AG04449 (cell line): ENCODE measurements at regions not wholly inside any gene's neighbourhood (a gene's known extent, or its start where the extent isn't known, plus 50 kb on each side); places are given as distances from the start of the nearest gene placed in this dataset.
"Not testable (repeated sequence)": the region's sequence is repeated elsewhere in the genome, so short reads cannot be mapped to it uniquely, and the experiment has no call there.

Experiments
- CTCF ChIA-PET: fragments of 350-600 bp; formaldehyde crosslinking; extraction: SDS; loops from one replicate; lab custom pipeline; 2021; ENCODE audit warnings: antibody characterized with exemption; lab: Yijun Ruan, JAX
- POLR2A ChIA-PET: fragments of 400-600, 350-600 bp; formaldehyde crosslinking; extraction: SDS; loops from one replicate; lab custom pipeline; 2020; ENCODE audit warnings: antibody characterized with exemption, inconsistent platforms; lab: Yijun Ruan, JAX
- DNase-seq: peaks from one replicate; pipeline ENCODE4 v3.0.0-alpha.2; 2010; ENCODE audit warnings: low read depth, low spot score
- H3K4me3 ChIP-seq: 2 replicates; pipeline ENCODE4 v1.5.1; 2011; ENCODE audit warnings: low read depth, mild to moderate bottlenecking, control low read depth, low read length
- CTCF ChIP-seq: IDR thresholded peaks from one replicate; pipeline ENCODE4 v1.5.1; 2011; ENCODE audit warnings: mild to moderate bottlenecking, moderate library complexity, low read length, control low read depth, inconsistent platforms; ENCODE audit not compliant: insufficient read depth; ENCODE audit errors: missing control alignments

DNA sequence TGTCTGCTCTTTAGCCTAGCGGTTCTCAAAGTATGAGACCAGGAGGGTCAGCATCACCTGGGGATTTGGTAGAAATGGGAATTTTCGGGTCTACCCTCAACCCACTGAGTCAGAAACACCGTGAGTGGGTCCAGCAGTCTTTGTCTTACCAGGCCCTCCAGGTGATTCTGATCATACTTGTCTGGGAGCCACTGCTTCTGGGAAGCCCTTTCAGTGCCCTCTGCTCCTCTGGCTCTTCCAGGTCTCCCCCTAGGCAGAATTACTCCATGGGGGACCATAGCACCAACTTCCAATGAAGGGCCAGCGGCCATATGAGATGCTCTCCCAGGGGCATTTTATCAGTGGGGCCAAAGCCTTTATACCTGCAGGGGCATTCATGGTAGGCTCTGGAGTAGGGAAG, 81.0 kb upstream of the ETV3 start:
- no peak for DNase-seq
- H3K4me3 ChIP-seq, result no peak overlapping the region
- CTCF ChIA-PET, result no interaction called here
- TF ChIP-seq CTCF, result no peak
- POLR2A ChIA-PET, result no interaction called here

DNA sequence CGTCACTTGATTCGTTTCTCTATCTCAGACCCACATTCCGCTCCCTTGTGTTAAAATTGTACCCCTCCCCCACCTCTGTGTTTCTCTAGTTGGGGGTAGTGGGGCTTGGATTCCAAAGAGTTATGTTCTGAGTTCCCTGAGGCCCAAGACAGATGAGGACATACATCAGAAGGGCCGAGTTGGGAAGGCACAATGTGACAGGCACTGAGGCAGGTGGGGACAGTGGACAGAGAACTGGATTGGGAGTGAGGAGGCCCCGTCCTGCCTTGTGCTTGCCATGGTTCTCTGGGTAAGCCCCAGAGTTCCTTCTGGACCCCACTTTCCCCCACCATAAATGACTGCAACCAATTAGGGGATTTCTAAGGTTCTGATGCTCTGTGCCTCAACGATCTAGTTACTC, 80.5 kb upstream of the ETV3 start:
- H3K4me3 ChIP-seq, result no peak overlapping the region
- ChIA-PET POLR2A (no interaction called here), CTCF (no interaction called here)
- no peak for DNase-seq
- no peak for TF ChIP-seq CTCF

- DNase-seq, result no peak
- TF ChIP-seq CTCF, result no peak
- ChIA-PET POLR2A (no interaction called here), CTCF (no interaction called here)
- no peak overlapping the region for H3K4me3 ChIP-seq
Observed at GRCh38 chr1:157217486-157217885, 79.3 kb upstream of the ETV3 start.

- POLR2A ChIA-PET, result no interaction called here
Observed at GRCh38 chr1:157213836-157214235, 75.6 kb upstream of the ETV3 start.

GRCh38 chr1:157209514-157209913, 71.3 kb upstream of the ETV3 start:
- no peak for TF ChIP-seq CTCF
- no peak for DNase-seq
- H3K4me3 ChIP-seq, result no peak overlapping the region
- ChIA-PET CTCF (interaction anchor here (1.2 kb wide), 1 partner anchor 13 kb away, joined by 3 read pairs; no protein-coding TSS in a partner anchor), POLR2A (no interaction called here)

More at GRCh38 chr1:157213836-157214235, 75.6 kb upstream of the ETV3 start:
- no peak for TF ChIP-seq CTCF
- CTCF ChIA-PET, result no interaction called here
- H3K4me3 ChIP-seq, result no peak overlapping the region
- DNase-seq, result no peak

DNA sequence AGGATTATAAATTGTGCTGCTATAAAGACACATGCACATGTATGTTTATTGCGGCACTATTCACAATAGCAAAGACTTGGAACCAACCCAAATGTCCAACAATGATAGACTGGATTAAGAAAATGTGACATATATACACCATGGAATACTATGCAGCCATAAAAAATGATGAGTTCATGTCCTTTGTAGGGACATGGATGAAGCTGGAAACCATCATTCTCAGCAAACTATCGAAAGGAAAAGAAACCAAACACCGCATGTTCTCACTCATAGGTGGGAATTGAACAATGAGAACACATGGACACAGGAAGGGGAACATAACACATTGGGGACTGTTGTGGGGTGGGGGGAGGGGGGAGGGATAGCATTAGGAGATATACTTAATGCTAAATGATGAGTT, 67.8 kb upstream of the ETV3 start:
- H3K4me3 ChIP-seq, POLR2A ChIA-PET, CTCF ChIA-PET, DNase-seq: not testable (repeated sequence)

GRCh38 chr1:157203166-157203565, 65.0 kb upstream of the ETV3 start:
- H3K4me3 ChIP-seq, result no peak overlapping the region
- no peak for DNase-seq
- no peak for TF ChIP-seq CTCF
- CTCF ChIA-PET, result no interaction called here
- POLR2A ChIA-PET, result no interaction called here
